ENCODE measurements at regions not wholly inside any gene's neighbourhood (a gene's known extent, or its start where the extent isn't known, plus 50 kb on each side); places are given as distances from the start of the nearest gene placed in this dataset.

DNA sequence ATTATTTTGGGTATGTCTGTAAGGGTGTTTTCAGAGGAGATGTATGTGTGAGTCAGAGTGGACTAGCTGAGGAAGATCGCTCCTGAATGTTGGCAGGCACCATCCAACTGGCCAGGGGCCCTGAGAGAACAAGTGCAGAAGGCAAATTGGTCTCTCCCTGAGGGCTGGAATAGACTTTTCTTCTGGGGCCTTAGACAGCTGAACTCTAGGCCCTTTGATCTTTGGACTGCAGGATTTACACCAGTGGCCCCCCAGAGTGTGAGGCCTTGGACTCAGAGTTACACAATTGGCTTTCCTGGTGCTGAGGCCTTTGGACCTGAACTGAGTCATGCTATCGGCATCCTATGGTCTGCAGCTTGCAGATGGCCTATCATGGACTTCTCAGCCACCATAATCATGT is 217.2 kb downstream of the REEP3 start:
- TF ChIP-seq, protein P1, sequence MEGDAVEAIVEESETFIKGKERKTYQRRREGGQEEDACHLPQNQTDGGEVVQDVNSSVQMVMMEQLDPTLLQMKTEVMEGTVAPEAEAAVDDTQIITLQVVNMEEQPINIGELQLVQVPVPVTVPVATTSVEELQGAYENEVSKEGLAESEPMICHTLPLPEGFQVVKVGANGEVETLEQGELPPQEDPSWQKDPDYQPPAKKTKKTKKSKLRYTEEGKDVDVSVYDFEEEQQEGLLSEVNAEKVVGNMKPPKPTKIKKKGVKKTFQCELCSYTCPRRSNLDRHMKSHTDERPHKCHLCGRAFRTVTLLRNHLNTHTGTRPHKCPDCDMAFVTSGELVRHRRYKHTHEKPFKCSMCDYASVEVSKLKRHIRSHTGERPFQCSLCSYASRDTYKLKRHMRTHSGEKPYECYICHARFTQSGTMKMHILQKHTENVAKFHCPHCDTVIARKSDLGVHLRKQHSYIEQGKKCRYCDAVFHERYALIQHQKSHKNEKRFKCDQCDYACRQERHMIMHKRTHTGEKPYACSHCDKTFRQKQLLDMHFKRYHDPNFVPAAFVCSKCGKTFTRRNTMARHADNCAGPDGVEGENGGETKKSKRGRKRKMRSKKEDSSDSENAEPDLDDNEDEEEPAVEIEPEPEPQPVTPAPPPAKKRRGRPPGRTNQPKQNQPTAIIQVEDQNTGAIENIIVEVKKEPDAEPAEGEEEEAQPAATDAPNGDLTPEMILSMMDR (IDR thresholded peaks at IDR 0.05; ENCODE audit: low read length): no peak
- no peak for TF ChIP-seq EZH2 (optimal IDR thresholded peaks at IDR 0.05; ENCODE audit: low read depth, low read length)

Data from MM.1S (cell line).